Right cardiac atrium (tissue), 5 donors: ENCODE measurements at regions not wholly inside any gene's neighbourhood (a gene's known extent, or its start where the extent isn't known, plus 50 kb on each side); places are given as distances from the start of the nearest gene placed in this dataset.
A peak's percentile ranks its signal among the peaks of the same experiment; 100 is the strongest.

Experiments used
- ATAC-seq, 2 donors: fragments of 200-7000 bp; cut with Tn5 transposase; one replicate each; pipeline versions ENCODE4 v1.8.0 to v1.9.1; 2020; ENCODE audit warnings: moderate library complexity in 2 of 2, mild to moderate bottlenecking in 1 of 2
- DNase-seq, 3 donors: peaks; one replicate each; pipeline ENCODE4 v3.0.0-alpha.2; 2020
- H3K27ac ChIP-seq: one replicate; pipeline ENCODE4 v1.5.1; 2013; ENCODE audit warnings: mild to moderate bottlenecking, low read length, control low read depth, moderate library complexity
- H3K27me3 ChIP-seq: one replicate; pipeline ENCODE4 v1.6.1; 2013; ENCODE audit not compliant: control insufficient read depth, insufficient read depth
- H3K4me1 ChIP-seq: one replicate; pipeline ENCODE4 v1.6.1; 2013; ENCODE audit warnings: low read length; ENCODE audit not compliant: control insufficient read depth, insufficient read depth
- H3K4me3 ChIP-seq: one replicate; pipeline ENCODE4 v1.5.1; 2013; ENCODE audit warnings: low read length, control low read depth
- H3K9me3 ChIP-seq: one replicate; pipeline ENCODE4 v1.6.1; 2013; ENCODE audit warnings: low read length; ENCODE audit not compliant: control insufficient read depth
- WGBS: extraction: QIAGEN DNeasy Blood & Tissue Kit; methylation state at CpG from one replicate; pipeline ENCODE4 v1.1.7; 2013; 5-methylcytosine and 5-hydroxymethylcytosine counted together
- intact Hi-C, 4 donors: fragments of 100-400 bp; cut with DNase I; formaldehyde crosslinking; loops; one replicate each; pipeline versions ENCODE4 v1.11.0 to v1.14.0; 2022 to 2023
- donor health status: healthy with polysubstance abuse.
- donor health status: DM: no; HTN: yes; CAD: no.
- donor health status: DM: no; HTN: no; CAD: no.
- donor health status: DM: no; HTN: yes; CAD: no; lungs with severe emphysema.
- donor health status: DM: yes; HTN: yes; CAD: no.

DNA sequence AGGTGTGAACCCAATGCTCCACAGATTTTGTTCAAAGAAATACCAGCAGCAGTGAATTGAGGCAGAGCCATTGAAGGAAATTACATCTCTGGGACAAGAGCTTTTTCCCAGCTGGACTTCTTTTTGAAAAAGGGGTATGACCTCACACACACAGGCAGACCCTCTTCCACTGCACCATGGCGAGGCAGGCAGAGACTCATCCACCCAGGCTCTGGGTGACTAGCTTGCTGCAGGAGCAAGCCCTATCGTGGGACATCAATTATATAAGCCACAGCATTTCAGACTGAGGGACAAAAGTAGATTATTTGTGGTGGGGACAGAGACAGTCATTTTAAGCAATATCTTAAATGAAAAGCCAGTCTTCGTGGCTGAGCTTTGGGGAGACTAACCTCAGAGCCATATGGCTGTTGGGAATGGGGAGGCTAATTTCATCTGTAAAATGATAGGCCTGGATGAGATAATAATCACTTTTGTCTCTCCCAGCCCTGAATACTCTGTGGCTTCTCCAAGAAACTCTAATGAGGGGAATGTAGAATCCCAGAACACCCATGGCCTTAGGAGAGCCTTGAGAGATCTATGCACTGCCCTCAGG lies 113.1 kb upstream of the TNC start:
- Histone ChIP-seq H3K4me3 (no peak overlapping the region), H3K27ac (no peak overlapping the region), H3K4me1 (no peaks in the 10 kb centered on the region), H3K9me3 (no peaks in the 10 kb centered on the region), H3K27me3 (no peaks in the 10 kb centered on the region)
- intact Hi-C loops = no loop called here
- no peak for DNase-seq
- WGBS = 77% methylated on average over 3 of the region's 3 CpGs
- no peak for ATAC-seq

DNA sequence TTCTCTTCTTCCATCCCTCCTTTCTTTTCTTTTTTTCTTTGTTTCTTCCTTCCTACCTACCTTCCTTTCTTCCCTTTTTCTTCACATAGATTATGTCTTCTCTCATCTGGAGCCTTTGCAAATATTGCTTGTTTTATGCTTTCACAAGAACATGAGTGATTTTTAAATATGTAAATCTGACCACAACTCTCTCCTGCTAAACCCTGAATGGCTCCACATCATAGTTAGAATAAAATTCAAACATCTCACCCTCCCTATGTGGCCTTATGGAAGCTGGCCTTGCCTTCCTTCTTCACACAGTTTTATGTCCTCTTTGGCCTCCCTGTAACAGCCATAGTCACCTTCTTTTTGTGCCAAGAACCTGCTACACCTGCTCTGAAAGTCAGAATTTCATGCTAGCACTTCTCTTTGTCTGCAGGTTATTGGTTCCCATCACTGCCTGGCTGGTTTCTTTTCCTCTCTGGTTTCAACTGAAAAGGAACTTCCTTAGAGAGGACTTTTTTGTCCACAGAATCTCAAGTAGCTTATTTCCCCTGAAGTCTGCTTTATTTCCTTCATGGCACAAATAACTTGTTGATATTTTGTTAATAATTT lies 114.3 kb upstream of the TNC start:
- no peaks in the 10 kb centered on the region for H3K4me1 ChIP-seq
- no peak for ATAC-seq
- intact Hi-C loops = no loop called here
- DNase-seq = no peak
- no peaks in the 10 kb centered on the region for H3K9me3 ChIP-seq
- no peaks in the 10 kb centered on the region for H3K27me3 ChIP-seq
- no peak overlapping the region for H3K27ac ChIP-seq
- no peak overlapping the region for H3K4me3 ChIP-seq

DNA sequence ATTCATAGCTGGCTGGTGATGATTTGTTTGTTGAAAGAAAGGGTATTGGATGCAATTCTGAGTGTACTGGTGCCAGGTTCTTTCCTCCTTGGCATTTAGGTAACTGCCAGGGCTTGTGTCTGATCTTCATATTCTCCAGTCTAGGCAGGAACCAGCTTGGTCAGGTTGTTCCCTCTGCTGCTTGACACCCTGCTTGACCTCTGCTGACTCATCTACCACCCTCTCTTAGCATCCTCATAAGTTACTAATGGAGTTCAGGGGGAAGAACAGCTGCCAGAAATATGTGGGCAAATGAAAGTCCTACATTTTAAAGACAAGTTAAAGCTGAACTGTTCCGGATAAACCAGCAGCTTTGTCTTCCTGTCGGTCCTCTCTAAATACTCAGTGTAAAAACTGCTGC lies 116.1 kb upstream of the TNC start:
- Histone ChIP-seq H3K27me3 (no peaks in the 10 kb centered on the region), H3K27ac (no peak overlapping the region), H3K9me3 (no peaks in the 10 kb centered on the region), H3K4me1 (no peaks in the 10 kb centered on the region), H3K4me3 (no peak overlapping the region)
- no peak for ATAC-seq
- intact Hi-C loops = no loop called here
- 62% methylated on average over 2 of the region's 2 CpGs for WGBS
- DNase-seq = no peak

DNA sequence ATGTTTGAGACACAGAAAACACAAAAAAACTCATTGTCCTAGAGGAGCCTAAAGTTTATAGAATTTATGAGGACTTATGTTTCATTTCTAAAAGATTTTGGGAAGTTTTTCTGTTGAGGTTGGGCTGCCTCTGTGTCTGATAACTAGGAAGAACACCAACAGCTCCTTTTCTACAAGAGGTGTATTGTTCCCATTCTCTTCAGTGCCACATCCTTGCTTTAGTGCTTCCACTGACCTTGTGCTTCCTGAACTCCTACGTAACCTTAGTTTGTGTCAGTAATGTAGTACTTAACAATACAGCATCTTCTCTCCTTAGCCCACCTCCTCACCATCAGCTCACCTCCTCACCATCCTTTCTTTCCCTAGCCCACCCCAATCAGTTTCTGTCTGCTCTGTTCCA lies 117.3 kb upstream of the TNC start:
- H3K4me3 ChIP-seq = no peak overlapping the region
- 87% methylated on average over 1 of the region's 1 CpG for WGBS
- DNase-seq (no peak), ATAC-seq (no peak)
- H3K27ac ChIP-seq = no peak overlapping the region
- no peaks in the 10 kb centered on the region for H3K9me3 ChIP-seq
- no peaks in the 10 kb centered on the region for H3K27me3 ChIP-seq
- no peaks in the 10 kb centered on the region for H3K4me1 ChIP-seq
- intact Hi-C loops = no loop called here

DNA sequence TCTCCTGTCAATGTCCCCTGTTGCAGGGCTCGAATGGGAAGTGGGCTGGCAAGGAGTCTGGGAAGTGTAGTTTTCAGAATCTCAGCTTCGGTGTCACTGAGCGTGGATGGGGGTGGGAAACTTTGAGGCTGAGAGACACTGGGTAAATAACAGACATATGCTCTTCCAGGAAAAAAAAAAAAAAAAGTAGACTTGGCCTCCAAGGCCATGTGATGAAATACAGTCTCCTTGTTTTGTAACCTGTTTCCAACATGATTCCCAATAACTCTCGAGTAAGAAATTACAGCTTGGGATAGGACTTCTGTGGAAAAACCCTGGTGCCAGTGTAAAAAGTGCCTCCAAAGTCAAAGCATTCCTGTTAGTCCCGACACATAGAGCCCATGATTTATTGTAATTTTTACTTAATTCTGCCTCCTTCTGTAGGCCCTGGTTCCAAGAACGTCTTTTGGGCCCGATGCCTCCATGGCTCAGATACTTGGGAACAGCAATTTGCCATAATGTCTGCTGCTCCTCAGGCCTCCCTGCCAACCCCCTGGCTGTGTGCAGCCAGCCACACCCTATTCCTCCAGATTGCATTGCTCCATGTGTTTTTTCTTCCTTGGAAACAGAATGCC lies 119.5 kb upstream of the TNC start:
- H3K9me3 ChIP-seq = no peaks in the 10 kb centered on the region
- DNase-seq (peak; percentile 68 to 84 (median 78)), ATAC-seq (peak; percentile 82 to 87)
- intact Hi-C loops = no loop called here
- no peak overlapping the region for H3K4me3 ChIP-seq
- peak overlapping the region; percentile 81 for H3K27ac ChIP-seq
- no peaks in the 10 kb centered on the region for H3K4me1 ChIP-seq
- no peaks in the 10 kb centered on the region for H3K27me3 ChIP-seq
- 70% methylated on average over 7 of the region's 7 CpGs for WGBS

DNA sequence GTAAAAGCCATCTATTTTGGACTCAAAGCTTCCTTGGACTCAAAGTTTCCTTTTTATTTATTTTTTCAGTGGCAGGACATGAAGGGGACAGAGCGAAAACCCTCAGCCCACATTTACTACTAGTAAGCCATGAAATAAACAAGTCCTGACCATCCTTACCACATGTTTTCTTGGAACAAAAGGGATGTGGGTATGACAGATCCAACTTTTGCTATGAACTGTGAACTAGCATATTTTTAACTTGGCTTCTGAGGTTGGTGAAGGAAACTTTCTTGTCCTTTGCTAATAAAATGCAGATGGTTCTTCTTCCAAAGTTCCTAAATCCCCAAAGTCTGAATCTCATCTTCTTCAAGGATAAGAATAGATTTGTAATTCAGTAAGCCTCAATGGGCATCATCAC lies 122.7 kb upstream of the TNC start:
- no peak overlapping the region for H3K4me3 ChIP-seq
- intact Hi-C loops = no loop called here
- H3K9me3 ChIP-seq = no peaks in the 10 kb centered on the region
- ATAC-seq = no peak
- no peaks in the 10 kb centered on the region for H3K27me3 ChIP-seq
- H3K4me1 ChIP-seq = no peaks in the 10 kb centered on the region
- H3K27ac ChIP-seq = no peak overlapping the region
- no peak for DNase-seq
- WGBS = 93% methylated on average over 1 of the region's 1 CpG

DNA sequence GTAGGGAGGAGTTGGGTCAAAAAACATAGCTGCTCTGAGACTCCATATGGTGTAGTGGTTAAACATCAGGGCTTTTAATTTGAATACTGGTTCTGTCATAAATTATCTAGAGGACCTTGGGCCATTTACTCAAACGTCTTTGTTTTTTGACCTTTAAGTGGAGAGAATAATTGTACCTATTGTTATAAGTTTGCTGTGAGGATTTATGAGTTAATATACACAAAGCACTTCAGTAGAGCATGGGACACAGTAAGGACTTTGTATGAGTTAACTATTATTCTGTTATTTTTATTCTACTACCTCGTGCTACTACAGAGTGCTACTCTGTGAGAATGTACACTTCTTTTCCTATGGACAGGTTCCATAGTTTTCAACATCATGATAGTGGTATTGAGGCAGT lies 123.7 kb upstream of the TNC start:
- no peak for ATAC-seq
- 56% methylated on average over 2 of the region's 2 CpGs for WGBS
- intact Hi-C loops = no loop called here
- H3K4me3 ChIP-seq = no peak overlapping the region
- DNase-seq = no peak
- H3K4me1 ChIP-seq = no peaks in the 10 kb centered on the region
- H3K27ac ChIP-seq = no peak overlapping the region
- H3K9me3 ChIP-seq = no peaks in the 10 kb centered on the region
- H3K27me3 ChIP-seq = no peaks in the 10 kb centered on the region

DNA sequence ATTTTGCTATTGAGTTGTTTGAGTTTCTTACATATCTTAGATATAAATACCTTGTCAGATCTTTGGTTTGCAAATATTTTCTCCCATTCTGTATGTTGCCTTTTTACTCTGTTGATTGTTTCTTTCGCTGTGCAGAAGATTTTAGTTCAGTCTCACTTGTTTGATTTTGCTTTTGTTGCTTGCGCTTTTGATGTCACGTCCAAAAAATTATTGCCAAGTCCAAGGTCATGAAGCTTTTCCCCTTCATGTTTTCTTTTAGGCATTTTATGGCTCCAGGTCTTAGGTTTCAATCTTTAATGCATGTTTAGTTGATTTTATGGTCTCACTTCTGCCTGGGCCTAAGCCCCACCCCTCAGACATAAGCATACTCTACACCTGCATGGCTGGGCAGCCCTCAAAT lies 131.5 kb upstream of the TNC start:
- 92% methylated on average over 3 of the region's 3 CpGs for WGBS
- DNase-seq = no peak
- H3K4me3 ChIP-seq = no peak overlapping the region
- H3K27me3 ChIP-seq = no peaks in the 10 kb centered on the region
- H3K27ac ChIP-seq = no peak overlapping the region
- intact Hi-C loops = no loop called here
- no peaks in the 10 kb centered on the region for H3K4me1 ChIP-seq
- H3K9me3 ChIP-seq = no peaks in the 10 kb centered on the region
- ATAC-seq = no peak

DNA sequence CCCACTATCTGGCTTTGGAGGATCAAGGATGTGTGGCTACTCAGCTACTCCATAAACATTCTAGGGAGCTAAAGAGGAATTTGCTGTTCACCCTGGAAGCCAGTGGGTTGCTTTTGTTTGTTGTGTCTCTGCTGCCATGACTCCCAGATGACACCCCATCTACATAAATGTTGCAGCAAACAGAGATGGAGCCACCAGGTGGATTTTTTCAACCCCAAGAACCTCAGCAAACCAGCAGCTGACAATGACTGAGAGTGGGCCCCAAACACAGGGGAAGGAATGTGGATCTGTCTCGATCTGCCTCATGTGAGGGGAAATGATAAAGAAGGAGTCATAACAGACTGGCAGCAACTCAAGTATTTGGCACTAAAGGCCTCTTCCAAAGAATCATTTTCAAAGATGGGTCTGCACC lies 132.7 kb upstream of the TNC start:
- intact Hi-C loops = no loop called here
- H3K4me1 ChIP-seq = no peaks in the 10 kb centered on the region
- no peak for ATAC-seq
- no peaks in the 10 kb centered on the region for H3K27me3 ChIP-seq
- 13% methylated on average over 1 of the region's 1 CpG for WGBS
- H3K4me3 ChIP-seq = no peak overlapping the region
- H3K9me3 ChIP-seq = no peaks in the 10 kb centered on the region
- H3K27ac ChIP-seq = no peak overlapping the region
- DNase-seq = no peak

DNA sequence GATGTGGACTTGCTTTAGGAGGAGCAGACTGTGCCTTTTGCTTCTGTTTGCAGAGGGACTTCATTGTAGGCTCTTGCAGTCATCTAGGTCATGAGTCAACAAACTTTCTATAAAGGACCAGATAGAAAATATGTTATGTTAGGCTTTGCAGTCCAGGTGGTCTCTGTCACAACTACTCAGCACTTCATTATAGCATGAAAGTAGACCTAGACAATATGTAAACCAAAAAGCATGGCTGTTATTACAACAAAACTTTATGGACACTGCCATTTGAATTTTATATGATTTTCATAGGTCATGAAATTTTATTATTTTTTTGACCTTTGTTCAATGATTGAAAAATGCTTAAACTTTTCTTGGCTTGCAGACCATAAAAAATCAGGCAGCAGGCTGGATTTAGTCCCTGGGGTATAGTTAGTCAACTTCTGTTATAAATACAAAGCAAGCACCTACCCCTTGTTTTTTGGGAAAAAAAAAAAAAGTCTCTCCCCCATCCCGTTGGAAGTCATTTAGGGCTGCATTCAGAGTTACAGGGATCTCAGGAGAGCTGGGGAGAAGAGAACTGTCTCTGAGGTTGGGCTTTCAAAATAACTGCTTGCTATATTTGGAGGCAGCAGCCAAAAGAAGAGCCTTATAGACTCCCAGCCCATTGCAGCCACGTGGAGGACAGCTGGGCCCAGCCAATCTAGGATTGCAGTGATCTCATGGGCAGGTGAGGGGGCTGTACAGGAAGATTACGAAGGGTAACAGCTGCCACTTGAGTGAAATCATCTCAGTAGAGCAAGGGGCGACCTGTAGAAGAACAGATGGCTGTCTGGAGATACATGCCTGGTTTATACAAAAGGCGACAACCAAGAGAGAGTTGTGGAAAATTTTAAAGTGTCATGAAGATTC lies 136.6 kb upstream of the TNC start:
- DNase-seq (no peak), ATAC-seq (no peak)
- intact Hi-C loops = no loop called here
- no peaks in the 10 kb centered on the region for H3K27me3 ChIP-seq
- no peaks in the 10 kb centered on the region for H3K4me1 ChIP-seq
- no peak overlapping the region for H3K4me3 ChIP-seq
- 54% methylated on average over 5 of the region's 5 CpGs for WGBS
- H3K9me3 ChIP-seq = no peaks in the 10 kb centered on the region
- no peak overlapping the region for H3K27ac ChIP-seq

DNA sequence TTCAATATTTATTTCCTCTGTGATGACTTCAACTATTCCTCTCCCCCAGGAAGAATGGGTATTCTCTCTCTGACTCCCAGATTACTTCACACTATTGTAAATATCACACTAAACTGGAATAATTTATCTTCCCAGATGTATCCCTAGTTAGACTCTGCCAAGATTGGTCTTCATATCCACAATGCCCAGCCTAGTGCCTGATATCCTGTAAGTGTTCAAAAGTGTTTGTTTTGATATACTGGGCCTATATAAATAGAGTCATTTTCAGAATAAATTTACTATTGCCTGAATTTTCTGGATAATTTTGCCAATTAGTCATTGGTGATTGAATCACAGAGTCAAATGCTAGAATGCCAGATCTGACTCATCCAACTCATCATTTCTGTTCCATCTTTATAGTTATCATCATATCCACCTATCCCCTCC lies 143.7 kb upstream of the TNC start:
- H3K27ac ChIP-seq = no peak overlapping the region
- intact Hi-C loops = no loop called here
- no peak for ATAC-seq

More for the DNA sequence above, 143.7 kb upstream of the TNC start:
- Histone ChIP-seq H3K4me3 (no peak overlapping the region), H3K4me1 (no peaks in the 10 kb centered on the region), H3K27me3 (no peaks in the 10 kb centered on the region), H3K9me3 (no peaks in the 10 kb centered on the region)
- no peak for DNase-seq
